IPS-18a (cell line): ENCODE measurements at regions not wholly inside any gene's neighbourhood (a gene's known extent, or its start where the extent isn't known, plus 50 kb on each side); places are given as distances from the start of the nearest gene placed in this dataset.
"Not testable (repeated sequence)": the region's sequence is repeated elsewhere in the genome, so short reads cannot be mapped to it uniquely, and the experiment has no call there.

ENCODE experiments used
- H3K27ac ChIP-seq: one replicate; pipeline ENCODE4 v1.5.1; 2013; ENCODE audit warnings: low read length
- H3K27me3 ChIP-seq: one replicate; pipeline ENCODE4 v1.6.1; 2013; ENCODE audit warnings: mild to moderate bottlenecking, low read length; ENCODE audit not compliant: control insufficient read depth, insufficient read depth
- H3K36me3 ChIP-seq: one replicate; pipeline ENCODE4 v1.6.1; 2013; ENCODE audit warnings: low read depth, low read length; ENCODE audit not compliant: control insufficient read depth
- H3K4me1 ChIP-seq: one replicate; pipeline ENCODE4 v1.6.1; 2013; ENCODE audit warnings: low read depth, low read length; ENCODE audit not compliant: control insufficient read depth
- H3K4me3 ChIP-seq: one replicate; pipeline ENCODE4 v1.5.1; 2013; ENCODE audit warnings: low read length
- H3K9ac ChIP-seq: one replicate; pipeline ENCODE4 v1.6.1; 2013; ENCODE audit warnings: mild to moderate bottlenecking, low read length, moderate library complexity
- H3K9me3 ChIP-seq: one replicate; pipeline ENCODE4 v1.6.1; 2013; ENCODE audit warnings: low read depth, low read length; ENCODE audit not compliant: control insufficient read depth

DNA sequence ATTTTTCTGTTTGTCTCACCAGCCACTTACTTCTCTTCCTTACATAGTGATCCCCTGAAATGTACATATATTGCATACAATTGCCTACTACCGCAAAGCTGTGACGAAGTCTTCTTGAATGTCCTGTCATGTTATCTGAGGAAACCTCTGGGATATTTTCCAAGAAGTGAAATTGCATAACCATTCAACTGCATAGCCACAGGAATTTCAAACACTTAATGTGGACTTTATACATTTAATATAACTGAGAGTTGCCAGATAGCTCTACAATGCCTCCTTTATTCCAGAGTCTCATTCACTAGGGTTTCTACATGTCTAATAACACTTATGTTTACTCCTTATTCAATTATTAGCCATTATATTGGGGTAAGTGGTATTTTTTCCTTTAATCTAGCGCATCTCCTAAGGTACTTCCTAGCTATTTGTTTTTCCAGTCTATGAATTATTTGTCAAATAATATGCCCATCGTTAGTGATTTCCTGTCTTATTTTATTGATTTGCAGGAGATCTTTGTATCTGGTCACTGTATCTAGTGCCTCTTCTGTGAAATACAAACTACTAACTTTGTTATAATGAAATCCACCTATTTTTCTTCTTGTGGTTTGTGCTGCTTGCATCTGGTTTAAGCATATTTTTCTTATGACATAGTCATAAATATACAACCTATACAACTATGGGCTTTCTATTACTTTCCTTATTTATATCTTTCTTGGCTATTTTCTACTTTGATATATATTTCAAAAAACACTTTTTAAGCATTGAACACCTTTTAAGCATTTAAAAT, 69.2 kb upstream of the GRID2 start:
- no peaks in the 10 kb centered on the region for H3K9me3 ChIP-seq
- H3K9ac ChIP-seq: no peak overlapping the region
- H3K4me1 ChIP-seq: no peaks in the 10 kb centered on the region
- no peaks in the 10 kb centered on the region for H3K36me3 ChIP-seq
- no peak overlapping the region for H3K4me3 ChIP-seq
- H3K27me3 ChIP-seq: no peaks in the 10 kb centered on the region
- H3K27ac ChIP-seq: no peak overlapping the region

DNA sequence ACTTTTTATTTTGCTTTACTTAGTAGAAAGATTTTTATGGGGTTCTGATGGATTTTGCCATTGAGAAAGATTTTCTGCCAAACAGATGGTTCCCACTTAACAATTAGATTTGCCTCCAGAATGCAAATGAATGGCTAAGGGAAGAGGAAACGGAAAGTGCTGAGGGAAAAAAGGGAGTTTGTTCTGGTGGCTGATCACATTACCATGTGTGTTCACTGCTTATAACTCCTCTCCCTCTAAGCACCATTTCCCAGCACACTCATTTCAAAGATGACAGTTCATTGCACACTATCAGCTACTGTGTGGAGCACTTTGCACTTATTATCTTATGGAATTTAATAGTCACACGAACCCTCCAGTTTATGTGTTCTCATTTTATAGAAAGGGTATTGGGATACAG, 68.0 kb upstream of the GRID2 start:
- Histone ChIP-seq H3K27me3 (no peaks in the 10 kb centered on the region), H3K4me3 (no peak overlapping the region), H3K4me1 (no peaks in the 10 kb centered on the region), H3K9ac (no peak overlapping the region), H3K9me3 (peaks cover 3% of the 10 kb centered on the region), H3K36me3 (no peaks in the 10 kb centered on the region), H3K27ac (no peak overlapping the region)

DNA sequence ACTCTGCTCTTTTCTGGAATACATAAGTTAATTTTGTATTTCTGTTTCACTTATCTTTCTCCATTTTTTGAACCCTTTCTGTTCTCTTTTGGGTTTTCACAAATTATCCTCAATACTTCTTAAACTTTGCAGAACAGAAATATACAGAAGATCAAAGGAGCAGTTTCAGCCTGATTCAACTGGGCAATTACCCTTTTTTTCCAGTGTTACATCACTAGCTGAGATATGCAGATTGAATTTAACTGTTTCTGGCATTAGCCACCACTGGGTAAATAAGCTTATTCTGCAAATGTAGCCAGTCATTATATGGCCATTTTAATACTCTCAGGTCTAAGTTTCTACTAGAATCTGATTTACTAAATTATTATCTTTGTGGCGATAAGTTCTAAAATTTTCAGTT, 66.9 kb upstream of the GRID2 start:
- Histone ChIP-seq H3K27me3 (no peaks in the 10 kb centered on the region), H3K9ac (no peak overlapping the region), H3K4me3 (no peak overlapping the region), H3K9me3 (peaks cover 3% of the 10 kb centered on the region), H3K36me3 (no peaks in the 10 kb centered on the region), H3K4me1 (no peaks in the 10 kb centered on the region), H3K27ac (no peak overlapping the region)

DNA sequence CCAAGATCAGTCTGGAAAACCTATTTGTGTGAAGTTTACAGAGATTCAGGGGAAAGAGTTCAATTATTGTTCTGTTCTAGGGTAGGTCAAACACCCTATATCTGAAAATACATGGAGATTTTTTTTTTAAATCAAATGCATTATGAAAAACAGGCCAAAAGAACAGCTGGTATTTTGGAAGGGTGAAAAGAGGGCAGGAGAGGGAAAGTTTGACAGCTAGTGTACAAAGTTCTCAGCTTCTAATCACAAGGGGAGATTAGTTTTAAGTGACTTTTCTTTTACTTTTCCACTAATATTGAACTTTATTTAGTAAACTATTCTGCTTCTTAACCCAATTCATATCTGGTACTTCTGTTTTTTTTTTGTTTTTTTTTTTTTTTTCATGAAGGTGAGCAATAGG, 66.2 kb upstream of the GRID2 start:
- Histone ChIP-seq H3K27me3 (no peaks in the 10 kb centered on the region), H3K4me1 (no peaks in the 10 kb centered on the region), H3K36me3 (no peaks in the 10 kb centered on the region), H3K27ac (no peak overlapping the region), H3K9me3 (peaks cover 3% of the 10 kb centered on the region), H3K9ac (no peak overlapping the region), H3K4me3 (no peak overlapping the region)

DNA sequence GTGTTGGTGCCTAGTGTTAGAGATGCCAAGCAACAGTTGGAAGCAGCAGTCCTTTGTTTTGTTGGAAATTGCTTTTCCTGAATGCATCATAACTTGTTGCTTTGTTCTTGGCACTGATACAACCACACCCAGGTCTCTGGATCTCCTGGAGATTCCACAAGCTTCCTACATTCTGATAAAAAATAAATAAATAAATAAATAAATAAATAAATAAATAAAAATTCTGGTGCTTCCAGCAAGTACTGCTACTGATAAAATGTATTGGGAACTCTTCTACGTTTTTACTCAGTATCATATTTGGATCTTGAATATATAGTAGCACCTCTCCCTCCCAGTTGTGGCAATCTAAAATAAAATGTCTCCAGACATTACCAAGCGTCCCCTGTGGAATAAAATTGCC, 62.7 kb upstream of the GRID2 start:
- no peaks in the 10 kb centered on the region for H3K4me1 ChIP-seq
- no peaks in the 10 kb centered on the region for H3K27me3 ChIP-seq
- H3K9ac ChIP-seq: no peak overlapping the region
- H3K4me3 ChIP-seq: no peak overlapping the region
- H3K36me3 ChIP-seq: no peaks in the 10 kb centered on the region
- no peak overlapping the region for H3K27ac ChIP-seq
- H3K9me3 ChIP-seq: peaks cover 3% of the 10 kb centered on the region

DNA sequence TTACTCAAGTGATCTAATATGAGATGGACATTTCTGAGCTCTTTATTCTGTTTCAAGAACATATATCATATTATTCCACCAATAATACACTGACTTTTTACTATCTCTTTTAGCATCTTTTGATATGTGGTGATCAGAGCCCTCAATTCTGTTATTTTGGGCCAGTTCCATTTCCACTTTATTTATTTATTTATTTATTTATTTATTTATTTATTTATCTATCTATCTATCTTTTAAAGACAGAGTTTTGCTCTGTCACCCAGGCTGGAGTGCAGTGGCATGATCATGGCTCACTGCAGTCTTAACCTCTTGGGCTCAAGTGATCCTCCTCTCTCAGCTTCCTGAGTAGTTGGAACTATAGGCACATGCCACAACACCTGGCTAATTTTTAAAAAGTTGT, 57.4 kb upstream of the GRID2 start:
- Histone ChIP-seq H3K4me3 (no peak overlapping the region), H3K36me3 (no peaks in the 10 kb centered on the region), H3K27me3 (no peaks in the 10 kb centered on the region), H3K4me1 (no peaks in the 10 kb centered on the region), H3K9ac (no peak overlapping the region), H3K9me3 (peaks cover 29% of the 10 kb centered on the region), H3K27ac (no peak overlapping the region)

DNA sequence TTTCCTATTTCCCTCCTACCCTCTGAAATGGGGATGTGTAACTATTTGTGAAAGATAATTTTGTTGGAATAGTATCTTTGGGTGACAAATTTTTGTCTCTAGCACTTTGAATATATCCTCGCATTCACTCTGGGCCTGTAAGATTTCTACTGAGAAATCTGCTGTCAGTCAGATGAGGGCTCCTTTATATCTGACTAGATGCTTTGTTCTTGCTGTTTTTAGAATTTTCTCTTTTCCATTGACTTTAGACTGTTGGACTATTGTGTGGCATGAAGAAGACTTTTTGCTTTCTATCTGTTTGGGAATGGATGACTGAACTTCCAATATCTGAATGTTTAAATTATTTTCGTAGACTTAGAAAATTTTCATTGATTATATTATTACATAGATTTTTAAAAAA, 54.2 kb upstream of the GRID2 start:
- Histone ChIP-seq H3K9ac (no peak overlapping the region), H3K4me1 (no peaks in the 10 kb centered on the region), H3K27ac (no peak overlapping the region), H3K9me3 (peaks cover 60% of the 10 kb centered on the region), H3K36me3 (no peaks in the 10 kb centered on the region), H3K4me3 (no peak overlapping the region), H3K27me3 (no peaks in the 10 kb centered on the region)

DNA sequence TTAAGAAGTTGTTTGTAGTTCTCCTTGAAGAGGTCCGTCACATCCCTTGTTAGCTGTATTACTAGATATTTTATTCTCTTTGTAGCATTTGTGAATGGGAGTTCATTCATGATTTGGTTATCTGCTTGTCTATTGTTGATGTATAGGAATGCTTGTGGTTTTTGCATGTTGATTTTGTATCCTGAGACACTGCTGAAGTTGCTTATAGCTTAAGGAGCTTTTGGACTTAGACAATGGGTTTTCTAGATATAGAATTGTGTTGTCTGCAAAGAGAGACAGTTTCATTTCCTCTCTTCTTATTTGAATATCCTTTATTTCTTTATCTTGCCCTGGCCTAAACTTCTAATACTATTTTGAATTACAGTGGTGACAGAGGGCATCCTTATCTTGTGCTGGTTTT, 52.1 kb upstream of the GRID2 start:
- H3K27ac ChIP-seq: no peak overlapping the region
- no peaks in the 10 kb centered on the region for H3K27me3 ChIP-seq
- no peaks in the 10 kb centered on the region for H3K4me1 ChIP-seq
- H3K4me3 ChIP-seq: no peak overlapping the region
- H3K9ac ChIP-seq: no peak overlapping the region
- H3K36me3 ChIP-seq: no peaks in the 10 kb centered on the region
- peaks cover 75% of the 10 kb centered on the region for H3K9me3 ChIP-seq

DNA sequence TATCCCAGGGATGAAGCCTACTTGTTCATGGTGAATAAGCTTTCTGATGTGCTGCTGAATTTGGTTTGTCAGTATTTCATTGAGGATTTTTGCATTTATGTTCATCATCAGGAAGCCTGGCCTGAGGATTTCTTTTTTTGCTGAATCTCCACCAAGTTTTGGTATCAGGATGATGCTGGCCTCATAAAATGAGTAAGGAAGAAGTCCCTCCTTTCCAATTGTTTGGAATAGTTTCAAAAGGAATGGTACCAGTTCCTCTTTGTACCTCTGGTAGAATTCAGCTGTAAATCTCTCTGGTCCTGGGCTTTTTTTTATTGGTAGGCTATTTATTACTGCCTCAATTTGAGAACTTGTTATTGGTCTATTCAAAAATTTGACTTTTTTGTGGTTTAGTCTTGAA, 51.4 kb upstream of the GRID2 start:
- peaks cover 81% of the 10 kb centered on the region for H3K9me3 ChIP-seq
- H3K9ac ChIP-seq, H3K36me3 ChIP-seq, H3K4me1 ChIP-seq, H3K27ac ChIP-seq, H3K4me3 ChIP-seq, H3K27me3 ChIP-seq: not testable (repeated sequence)

DNA sequence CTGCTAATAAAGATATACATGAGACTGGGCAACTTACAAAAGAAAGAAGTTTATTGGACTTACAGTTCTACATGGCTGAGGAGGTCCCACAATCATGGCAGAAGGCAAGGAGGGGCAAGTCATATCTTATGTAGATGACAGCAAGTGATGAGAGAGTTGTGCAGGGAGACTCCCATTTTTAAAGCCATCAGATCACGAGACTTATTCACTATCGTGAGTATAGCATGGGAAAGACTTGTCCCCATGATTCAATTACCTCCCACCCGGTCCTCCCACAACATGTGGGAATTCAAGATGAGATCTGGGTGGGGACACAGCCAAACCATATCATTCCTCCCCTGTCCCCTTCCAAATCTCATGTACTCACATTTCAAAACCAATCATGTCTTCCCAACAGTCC, 50.9 kb upstream of the GRID2 start:
- Histone ChIP-seq H3K27ac (no peak overlapping the region), H3K9ac (no peak overlapping the region), H3K4me3 (no peak overlapping the region), H3K4me1 (no peaks in the 10 kb centered on the region), H3K9me3 (peaks cover 86% of the 10 kb centered on the region), H3K27me3 (no peaks in the 10 kb centered on the region), H3K36me3 (peaks cover 9% of the 10 kb centered on the region)

DNA sequence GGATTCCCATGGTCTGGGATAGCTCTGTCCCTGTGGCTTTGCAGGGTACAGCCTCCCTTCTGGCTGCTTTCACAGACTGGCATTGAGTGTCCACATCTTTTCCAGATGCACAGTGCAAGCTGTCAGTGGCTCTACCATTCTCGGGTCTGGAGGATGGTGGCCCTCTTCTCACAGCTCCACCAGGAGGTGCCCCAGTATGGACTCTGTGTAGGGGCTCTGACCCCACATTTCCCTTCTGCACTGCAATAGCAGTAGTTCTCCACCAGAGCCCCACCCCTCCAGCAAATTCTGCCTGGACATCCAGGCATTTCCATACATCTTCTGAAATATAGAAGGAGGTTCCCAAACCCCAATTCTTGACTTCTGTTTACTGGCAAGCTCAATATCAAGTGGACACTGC, 50.2 kb upstream of the GRID2 start:
- Histone ChIP-seq H3K27me3 (no peaks in the 10 kb centered on the region), H3K36me3 (peaks cover 16% of the 10 kb centered on the region), H3K4me1 (no peaks in the 10 kb centered on the region), H3K9me3 (peaks cover 90% of the 10 kb centered on the region), H3K4me3 (no peak overlapping the region), H3K9ac (no peak overlapping the region), H3K27ac (no peak overlapping the region)
